ENCODE measurements at regions not wholly inside any gene's neighbourhood (a gene's known extent, or its start where the extent isn't known, plus 50 kb on each side); places are given as distances from the start of the nearest gene placed in this dataset.
"Not testable (repeated sequence)": the region's sequence is repeated elsewhere in the genome, so short reads cannot be mapped to it uniquely, and the experiment has no call there.

DNA sequence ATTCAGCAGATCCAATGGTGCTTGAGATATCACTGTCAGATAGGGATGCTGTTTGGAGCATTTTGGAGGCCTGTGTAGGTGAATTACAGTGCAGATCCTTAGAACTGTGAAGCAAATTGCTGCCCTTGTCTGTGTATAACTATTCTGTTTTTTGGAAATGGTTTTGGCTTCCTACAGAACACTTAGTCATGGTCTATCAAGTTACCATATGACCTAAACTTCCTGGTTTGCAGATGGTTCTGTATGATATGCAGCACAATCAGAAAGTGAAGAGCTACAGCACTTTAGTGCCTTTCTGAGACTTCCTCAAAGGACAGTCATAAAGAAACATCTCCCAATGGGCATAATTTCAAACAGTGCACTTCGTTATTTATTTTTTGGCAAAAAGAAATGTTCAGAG lies 688.6 kb downstream of the SH3BGRL start:
- no peak overlapping the region for H3K4me3 ChIP-seq
- intact Hi-C loops (cut with micrococcal nuclease), result no loop called here
- no peaks in the 10 kb centered on the region for H3K36me3 ChIP-seq
- no peak for DNase-seq
- no peaks in the 10 kb centered on the region for H3K4me1 ChIP-seq
- no peaks in the 10 kb centered on the region for H3K9me3 ChIP-seq (replicated peaks)
- H3K27ac ChIP-seq (replicated peaks), result no peak overlapping the region
- TF ChIP-seq CTCF (IDR thresholded peaks at IDR 0.05; ENCODE audit: borderline replicate concordance), result no peak
- H3K27me3 ChIP-seq (ENCODE audit: low read depth), result no peaks in the 10 kb centered on the region

- no peaks in the 10 kb centered on the region for H3K9me3 ChIP-seq (replicated peaks)
- H3K4me1 ChIP-seq, result no peaks in the 10 kb centered on the region
- no peak overlapping the region for H3K4me3 ChIP-seq
- TF ChIP-seq CTCF (IDR thresholded peaks at IDR 0.05; ENCODE audit: borderline replicate concordance), result no peak
- no peak for DNase-seq
- intact Hi-C loops (cut with micrococcal nuclease), result no loop called here
- no peak overlapping the region for H3K27ac ChIP-seq (replicated peaks)
- no peaks in the 10 kb centered on the region for H3K27me3 ChIP-seq (ENCODE audit: low read depth)
- H3K36me3 ChIP-seq, result no peaks in the 10 kb centered on the region
Measured at GRCh38 chrX:81900522-81900921, 698.6 kb downstream of the SH3BGRL start.

DNA sequence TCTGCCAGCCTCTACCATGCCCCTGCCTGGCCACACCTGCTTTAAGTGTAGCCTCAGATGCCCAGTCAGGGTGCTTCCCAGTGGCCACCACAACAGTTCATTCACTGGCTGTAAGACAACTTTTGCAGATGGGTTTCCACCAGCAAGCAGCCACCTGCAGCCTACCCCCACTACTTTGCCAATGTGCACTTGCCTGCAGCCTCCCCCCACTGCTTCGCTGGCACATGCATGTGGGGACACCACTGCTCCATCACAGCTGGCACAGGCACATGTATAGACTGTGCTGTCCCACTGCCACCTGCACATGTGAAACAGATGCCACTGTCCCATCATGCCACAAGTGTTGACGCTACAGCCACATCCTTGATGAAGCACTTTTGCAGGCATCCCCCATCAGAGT lies 723.9 kb downstream of the SH3BGRL start:
- H3K27me3 ChIP-seq (ENCODE audit: low read depth), result no peaks in the 10 kb centered on the region
- H3K36me3 ChIP-seq, result no peaks in the 10 kb centered on the region
- intact Hi-C loops (cut with micrococcal nuclease), result no loop called here
- TF ChIP-seq CTCF (IDR thresholded peaks at IDR 0.05; ENCODE audit: borderline replicate concordance), result no peak
- no peak overlapping the region for H3K4me3 ChIP-seq
- no peak overlapping the region for H3K27ac ChIP-seq (replicated peaks)
- H3K9me3 ChIP-seq (replicated peaks), result no peaks in the 10 kb centered on the region
- no peak for DNase-seq
- H3K4me1 ChIP-seq, result no peaks in the 10 kb centered on the region

GRCh38 chrX:81945911-81946310 lies 744.0 kb downstream of the SH3BGRL start:
- H3K36me3 ChIP-seq; intact Hi-C loops (cut with micrococcal nuclease); H3K27me3 ChIP-seq (ENCODE audit: low read depth); H3K4me1 ChIP-seq; H3K27ac ChIP-seq (replicated peaks); H3K9me3 ChIP-seq (replicated peaks); DNase-seq; H3K4me3 ChIP-seq: not testable (repeated sequence)

DNA sequence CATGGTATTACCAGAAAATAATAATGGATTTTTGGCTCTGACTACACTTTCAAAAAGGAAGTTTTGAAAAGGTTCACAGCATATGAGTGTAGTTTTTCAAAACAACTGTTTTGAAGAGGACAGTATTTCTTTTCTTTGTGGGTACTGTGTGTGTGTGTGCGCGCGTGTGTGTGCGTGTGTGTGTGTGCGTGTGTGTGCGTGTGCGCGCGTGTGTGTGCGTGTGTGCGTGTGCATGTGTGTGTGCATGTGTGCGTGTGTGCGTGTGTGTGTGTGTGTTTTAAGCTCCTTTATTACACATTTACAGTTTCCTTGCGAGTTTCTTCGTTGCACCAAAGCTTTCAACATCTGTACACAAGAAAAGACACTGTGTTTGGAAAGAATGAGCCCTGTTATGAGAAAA lies 755.4 kb downstream of the SH3BGRL start:
- Histone ChIP-seq H3K36me3 (no peaks in the 10 kb centered on the region), H3K27me3 (ENCODE audit: low read depth) (no peaks in the 10 kb centered on the region), H3K4me1 (no peaks in the 10 kb centered on the region), H3K4me3 (no peak overlapping the region), H3K9me3 (replicated peaks) (no peaks in the 10 kb centered on the region), H3K27ac (replicated peaks) (no peak overlapping the region)
- DNase-seq, result no peak
- no peak for TF ChIP-seq CTCF (IDR thresholded peaks at IDR 0.05; ENCODE audit: borderline replicate concordance)
- intact Hi-C loops (cut with micrococcal nuclease), result no loop called here

DNA sequence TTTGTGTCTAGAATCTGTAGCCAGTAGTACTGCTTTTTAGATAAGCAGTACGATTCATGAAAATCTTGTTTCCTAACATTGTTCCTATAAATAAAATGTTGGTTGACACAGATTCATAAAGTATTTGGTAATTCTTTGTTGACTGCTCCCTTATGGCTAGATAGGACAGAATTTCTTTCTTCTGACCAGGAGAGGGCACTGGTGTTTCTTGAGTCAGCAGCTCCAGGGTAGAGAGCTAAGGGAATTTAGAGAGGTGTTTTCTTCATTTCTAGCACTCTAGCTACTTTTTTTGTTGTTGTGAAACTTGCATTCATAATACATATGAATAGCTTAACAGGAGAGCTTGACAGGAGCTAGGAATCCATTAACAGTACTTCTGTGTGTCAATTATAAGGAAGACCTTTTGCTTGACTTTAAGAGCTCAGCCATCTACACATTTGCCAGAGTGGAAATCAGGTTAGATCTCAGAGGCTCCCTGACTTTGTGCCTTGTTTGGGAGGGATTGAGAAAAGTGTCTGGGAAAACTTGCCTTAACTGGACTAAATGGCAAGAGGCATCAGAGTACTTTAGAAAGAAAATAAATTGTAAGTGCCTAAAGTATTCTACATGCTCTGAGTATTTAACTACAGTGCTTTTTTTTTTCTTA lies 756.1 kb downstream of the SH3BGRL start:
- Histone ChIP-seq H3K36me3 (no peaks in the 10 kb centered on the region), H3K4me3 (no peak overlapping the region), H3K4me1 (no peaks in the 10 kb centered on the region), H3K9me3 (replicated peaks) (no peaks in the 10 kb centered on the region), H3K27me3 (ENCODE audit: low read depth) (no peaks in the 10 kb centered on the region), H3K27ac (replicated peaks) (no peak overlapping the region)
- no peak for DNase-seq
- intact Hi-C loops (cut with micrococcal nuclease), result no loop called here
- peak; percentile 45 for TF ChIP-seq CTCF (IDR thresholded peaks at IDR 0.05; ENCODE audit: borderline replicate concordance)
